Ovary (tissue), 7 donors: ENCODE measurements at regions not wholly inside any gene's neighbourhood (a gene's known extent, or its start where the extent isn't known, plus 50 kb on each side); places are given as distances from the start of the nearest gene placed in this dataset.

Experiments
- DNase-seq, 5 donors: peaks; one replicate each; pipeline ENCODE4 v3.0.0-alpha.2; 2019 to 2020
- H3K27ac ChIP-seq, 2 donors: fragments of 200-600 bp; one replicate each; pipeline versions ENCODE4 v1.5.1 to v1.8.0; 2019 to 2022
- H3K27me3 ChIP-seq: fragments of 200-600 bp; one replicate; pipeline ENCODE4 v1.8.0; 2022
- H3K36me3 ChIP-seq: fragments of 200-600 bp; sonication (generic); one replicate; pipeline ENCODE4 v1.5.1; 2019
- H3K4me1 ChIP-seq: one replicate; pipeline ENCODE4 v1.8.1; 2013; ENCODE audit warnings: mild to moderate bottlenecking, moderate library complexity; ENCODE audit not compliant: insufficient read depth
- H3K4me3 ChIP-seq: fragments of 200-600 bp; sonication (generic); one replicate; pipeline ENCODE4 v1.5.1; 2017
- H3K9me3 ChIP-seq, 2 donors: fragments of 200-600 bp in 1 of 2; sonication (generic) in 1 of 2; one replicate each; pipeline versions ENCODE4 v1.5.1 to v1.8.1; 2013 to 2019; ENCODE audit warnings: mild to moderate bottlenecking in 1 of 2, moderate library complexity in 1 of 2
- EP300 ChIP-seq: sonication (generic); formaldehyde crosslinking; IDR thresholded peaks from one replicate; pipeline ENCODE4 v1.6.1; 2017; ENCODE audit warnings: antibody characterized with exemption
- POLR2A ChIP-seq: fragments of 450-650 bp; IDR thresholded peaks from one replicate; pipeline ENCODE4 v1.6.1; 2017; ENCODE audit warnings: antibody characterized with exemption, mild to moderate bottlenecking, moderate library complexity
- WGBS, 3 donors: extraction: QIAGEN DNeasy Blood & Tissue Kit in 1 of 3; methylation state at CpG; one replicate each; pipeline versions ENCODE4 v1.1.5 to v1.1.7; 2013 to 2017; 5-methylcytosine and 5-hydroxymethylcytosine counted together
- intact Hi-C, 4 donors: fragments of 100-400 bp; cut with DNase I; formaldehyde crosslinking; loops; one replicate each; pipeline versions ENCODE4 v1.11.0 to v1.15.1; 2022 to 2023
- TF ChIP-seq, protein P1 (sequence below), 3 donors: fragments of 450-650 bp in 2 of 3; fragments of 200-600 bp in 1 of 3; IDR thresholded peaks; one replicate each; pipeline versions ENCODE4 v1.5.1 to v1.8.0; 2016 to 2022; ENCODE audit warnings: antibody characterized with exemption in 3 of 3, mild to moderate bottlenecking in 1 of 3
- donor health status: DM: no; HTN: no; CAD: no; lungs with moderate emphysema.
- donor health status: DM: no; HTN: no; CAD: no.
- donor health status: Bipolar disorder and iron deficiency.
- donor health status: DM: no; HTN: no; CAD: no.
- donor health status: DM: yes; HTN: yes; CAD: no.

- no peaks in the 10 kb centered on the region for H3K4me1 ChIP-seq
- intact Hi-C loops = no loop called here
- H3K9me3 ChIP-seq = no peaks in the 10 kb centered on the region
- H3K4me3 ChIP-seq = no peak overlapping the region
- no peaks in the 10 kb centered on the region for H3K36me3 ChIP-seq
- TF ChIP-seq, protein P1, sequence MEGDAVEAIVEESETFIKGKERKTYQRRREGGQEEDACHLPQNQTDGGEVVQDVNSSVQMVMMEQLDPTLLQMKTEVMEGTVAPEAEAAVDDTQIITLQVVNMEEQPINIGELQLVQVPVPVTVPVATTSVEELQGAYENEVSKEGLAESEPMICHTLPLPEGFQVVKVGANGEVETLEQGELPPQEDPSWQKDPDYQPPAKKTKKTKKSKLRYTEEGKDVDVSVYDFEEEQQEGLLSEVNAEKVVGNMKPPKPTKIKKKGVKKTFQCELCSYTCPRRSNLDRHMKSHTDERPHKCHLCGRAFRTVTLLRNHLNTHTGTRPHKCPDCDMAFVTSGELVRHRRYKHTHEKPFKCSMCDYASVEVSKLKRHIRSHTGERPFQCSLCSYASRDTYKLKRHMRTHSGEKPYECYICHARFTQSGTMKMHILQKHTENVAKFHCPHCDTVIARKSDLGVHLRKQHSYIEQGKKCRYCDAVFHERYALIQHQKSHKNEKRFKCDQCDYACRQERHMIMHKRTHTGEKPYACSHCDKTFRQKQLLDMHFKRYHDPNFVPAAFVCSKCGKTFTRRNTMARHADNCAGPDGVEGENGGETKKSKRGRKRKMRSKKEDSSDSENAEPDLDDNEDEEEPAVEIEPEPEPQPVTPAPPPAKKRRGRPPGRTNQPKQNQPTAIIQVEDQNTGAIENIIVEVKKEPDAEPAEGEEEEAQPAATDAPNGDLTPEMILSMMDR (IDR thresholded peaks at IDR 0.05) = no peak
- H3K27ac ChIP-seq = no peak overlapping the region
- DNase-seq = no peak
- H3K27me3 ChIP-seq = no peaks in the 10 kb centered on the region
- 92 to 97% (median 94%) methylated on average over 5 of the region's 5 CpGs for WGBS, 3 donors
These were observed 65.2 kb downstream of the RIN2 start for GRCh38 chr20:19823216-19823615.

- H3K27ac ChIP-seq = no peak overlapping the region
- intact Hi-C loops = no loop called here
- TF ChIP-seq, protein P1 (IDR thresholded peaks at IDR 0.05) = no peak
- TF ChIP-seq POLR2A (no peak), EP300 (no peak)
These were observed 65.9 kb downstream of the RIN2 start for GRCh38 chr20:19823971-19824370.

DNA sequence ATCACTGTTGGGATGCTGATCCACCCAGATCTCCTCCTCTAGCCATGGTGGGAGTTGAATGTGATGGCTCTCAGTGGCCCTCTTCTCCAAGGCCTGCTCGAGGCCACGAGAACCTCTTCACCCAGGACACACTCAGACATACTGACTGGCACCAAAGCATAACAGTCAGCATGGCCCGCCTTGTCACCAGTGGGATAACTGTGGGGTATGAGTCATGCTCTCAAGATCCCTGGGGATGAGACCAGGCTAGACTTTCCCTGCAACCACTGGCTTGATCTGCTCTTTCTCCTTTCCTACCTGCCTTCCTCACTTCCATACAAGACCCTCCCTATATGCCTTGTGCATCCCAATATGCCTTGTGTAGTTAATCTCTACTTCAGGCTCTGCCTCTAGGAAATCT, 66.8 kb downstream of the RIN2 start:
- no peak overlapping the region for H3K27ac ChIP-seq
- H3K9me3 ChIP-seq = no peaks in the 10 kb centered on the region
- no peak overlapping the region for H3K4me3 ChIP-seq
- 90 to 98% (median 96%) methylated on average over 3 of the region's 3 CpGs for WGBS, 3 donors
- H3K36me3 ChIP-seq = no peaks in the 10 kb centered on the region
- TF ChIP-seq EP300 (no peak), POLR2A (no peak)
- TF ChIP-seq, protein P1 (IDR thresholded peaks at IDR 0.05) = no peak
- no peaks in the 10 kb centered on the region for H3K27me3 ChIP-seq
- no peak for DNase-seq
- H3K4me1 ChIP-seq = no peaks in the 10 kb centered on the region
- intact Hi-C loops = no loop called here

More at GRCh38 chr20:19823971-19824370, 65.9 kb downstream of the RIN2 start:
- Histone ChIP-seq H3K4me1 (no peaks in the 10 kb centered on the region), H3K27me3 (no peaks in the 10 kb centered on the region), H3K9me3 (no peaks in the 10 kb centered on the region), H3K4me3 (no peak overlapping the region), H3K36me3 (no peaks in the 10 kb centered on the region)
- WGBS, 3 donors = 74 to 81% (median 78%) methylated on average over 10 of the region's 10 CpGs
- DNase-seq = no peak

DNA sequence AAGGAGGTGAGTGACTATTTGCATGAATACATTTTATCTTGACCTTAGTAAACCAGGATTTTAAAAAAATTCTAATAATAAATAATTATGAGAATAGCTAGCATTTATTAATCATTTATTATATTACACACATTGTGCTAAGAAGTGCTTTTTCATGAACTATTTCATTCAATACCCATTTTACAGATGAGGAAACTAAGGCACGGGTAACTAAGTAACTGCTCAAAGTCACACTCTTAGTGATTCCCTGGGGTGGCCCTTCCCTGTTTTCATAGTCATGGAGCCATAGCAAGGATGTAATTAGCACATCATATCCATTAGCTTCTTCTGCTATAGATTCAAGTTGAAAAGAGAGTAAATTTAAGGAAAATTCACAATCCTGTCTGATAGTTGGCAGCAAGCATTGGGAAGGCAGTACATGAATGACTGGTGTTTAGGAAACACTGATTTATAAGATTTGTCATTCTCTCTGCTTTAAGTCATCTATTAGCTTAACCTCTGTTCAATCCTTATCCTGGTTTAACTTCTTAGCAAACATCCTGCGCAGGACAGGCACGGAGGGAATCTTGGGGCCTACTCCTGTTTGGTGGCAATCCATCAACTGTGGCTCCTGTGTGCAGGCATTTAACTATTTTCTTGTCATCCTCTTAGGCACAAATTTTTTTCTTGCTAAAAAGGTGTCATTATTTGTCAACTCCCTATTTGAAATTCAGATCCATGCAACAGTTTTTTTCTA, 68.3 kb downstream of the RIN2 start:
- TF ChIP-seq POLR2A = no peak
- no peak for TF ChIP-seq EP300
- TF ChIP-seq, protein P1 (IDR thresholded peaks at IDR 0.05) = no peak
- no peaks in the 10 kb centered on the region for H3K27me3 ChIP-seq
- no peaks in the 10 kb centered on the region for H3K36me3 ChIP-seq
- no peak overlapping the region for H3K27ac ChIP-seq
- 92 to 97% (median 94%) methylated on average over 3 of the region's 3 CpGs for WGBS, 3 donors
- no peaks in the 10 kb centered on the region for H3K9me3 ChIP-seq
- intact Hi-C loops = no loop called here
- no peaks in the 10 kb centered on the region for H3K4me1 ChIP-seq
- H3K4me3 ChIP-seq = no peak overlapping the region
- no peak for DNase-seq
